ENCODE measurements at regions not wholly inside any gene's neighbourhood (a gene's known extent, or its start where the extent isn't known, plus 50 kb on each side); places are given as distances from the start of the nearest gene placed in this dataset.

DNA sequence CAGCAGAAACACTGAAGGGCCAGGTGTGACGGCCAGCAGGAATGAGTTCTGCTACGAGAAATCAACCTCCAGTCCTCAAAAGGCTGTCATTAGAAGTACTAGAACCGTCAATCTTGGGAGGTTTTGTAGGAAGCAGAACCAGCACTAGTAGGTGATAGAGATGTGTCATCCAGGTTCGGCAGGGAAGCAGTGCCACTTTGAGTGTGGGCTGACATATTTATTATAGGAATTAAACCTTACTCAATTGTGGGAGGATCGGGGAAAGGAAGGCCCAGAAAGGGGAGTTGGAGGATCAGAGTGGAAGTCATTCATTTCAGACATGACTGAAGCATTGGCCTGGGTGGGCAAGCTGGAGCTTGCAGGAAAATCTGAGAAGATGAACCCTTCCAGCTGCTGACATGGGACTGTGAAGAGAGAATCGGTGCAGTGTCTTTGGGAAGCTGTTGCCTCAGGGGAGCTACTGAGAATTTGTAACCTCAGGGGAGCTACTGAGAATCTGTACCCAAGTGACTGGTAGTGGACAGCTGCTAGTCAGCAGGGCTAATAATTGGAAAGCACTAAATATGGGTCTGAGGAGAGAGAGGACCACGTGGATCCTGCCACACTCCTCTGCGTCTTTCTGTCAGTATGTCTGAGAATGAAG is 177.4 kb downstream of the SPRY1 start:
- DNase-seq (ENCODE audit: low read depth), result no peak

- DNase-seq (ENCODE audit: low read depth), result no peak
These were observed 178.7 kb downstream of the SPRY1 start for GRCh38 chr4:123575291-123575690.

DNA sequence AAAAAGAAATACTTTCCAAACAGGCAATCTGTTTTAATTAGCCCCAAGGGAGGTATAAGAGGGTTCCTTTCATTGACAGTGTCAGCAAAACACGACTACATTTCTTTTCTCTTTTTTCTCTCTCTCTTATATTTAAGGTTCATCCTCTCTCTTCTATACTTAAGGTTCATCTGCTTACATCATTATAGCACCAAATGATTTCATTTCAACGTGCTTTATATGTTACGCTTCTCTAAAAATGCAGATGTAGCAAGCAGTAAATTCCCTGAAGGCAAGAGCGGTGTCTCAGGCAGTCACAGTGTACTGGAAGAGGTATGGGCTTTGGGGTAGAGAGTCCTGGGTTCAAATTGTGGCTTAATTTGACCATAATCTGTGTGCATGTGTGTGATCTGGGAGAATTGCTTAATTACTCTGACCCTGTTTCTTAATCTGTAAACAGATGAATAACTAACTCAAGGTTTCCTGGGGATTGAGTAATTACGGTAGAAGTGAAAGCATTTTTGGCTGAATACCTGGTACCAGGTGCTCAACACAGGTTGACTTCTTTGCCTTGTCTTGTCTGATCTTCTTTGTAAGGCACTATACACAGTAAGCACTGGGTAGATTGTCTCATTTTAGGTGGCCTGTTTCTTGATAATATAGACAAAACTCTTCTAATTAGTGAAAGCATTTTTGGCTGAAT is 180.8 kb downstream of the SPRY1 start:
- no peak for DNase-seq (ENCODE audit: low read depth)

DNA sequence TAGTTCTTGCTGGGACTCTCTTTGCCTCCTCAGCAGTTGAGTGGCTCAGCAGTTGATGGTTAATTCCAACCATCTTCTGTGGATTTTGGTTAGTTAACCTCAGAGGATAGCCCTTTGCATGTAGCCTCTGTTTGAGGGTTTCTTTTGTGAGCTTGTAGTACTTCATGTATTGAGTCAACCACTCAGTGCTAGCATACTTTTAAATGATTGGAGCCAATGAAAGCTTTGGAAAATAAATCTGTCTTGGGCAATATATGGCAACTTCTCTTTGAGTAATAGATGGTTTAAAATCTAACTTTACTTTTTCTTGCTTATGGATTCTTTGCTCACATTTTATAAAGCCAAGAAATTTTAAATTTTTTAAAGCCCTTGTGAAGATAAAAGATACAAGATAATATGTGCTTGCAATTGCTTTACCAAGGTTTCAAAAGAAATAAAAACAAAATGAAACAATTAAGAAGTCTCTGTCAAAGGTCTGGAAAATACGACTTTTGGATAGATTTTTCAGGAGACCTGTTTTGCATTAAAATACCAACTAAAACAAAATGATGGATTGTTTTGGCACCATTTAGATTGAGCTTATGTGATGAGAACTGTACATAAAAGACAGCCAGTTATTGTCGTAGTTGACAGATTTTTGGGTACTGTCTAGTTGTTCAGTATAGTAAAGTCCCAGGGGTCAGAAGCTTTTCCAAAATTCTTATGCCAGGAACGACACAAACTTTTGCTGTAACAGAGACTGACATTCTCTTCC is 181.9 kb downstream of the SPRY1 start:
- no peak for DNase-seq (ENCODE audit: low read depth)

- DNase-seq (ENCODE audit: low read depth), result no peak
These were observed 183.4 kb downstream of the SPRY1 start for GRCh38 chr4:123579961-123580360.

GRCh38 chr4:123580981-123581664 is 184.5 kb downstream of the SPRY1 start:
- DNase-seq (ENCODE audit: low read depth), result no peak

- DNase-seq (ENCODE audit: low read depth), result no peak
These were observed 185.2 kb downstream of the SPRY1 start for GRCh38 chr4:123581802-123582201.

- DNase-seq (ENCODE audit: low read depth), result no peak
These were observed 186.4 kb downstream of the SPRY1 start for GRCh38 chr4:123583043-123583442.

GRCh38 chr4:123585111-123585510 is 188.5 kb downstream of the SPRY1 start:
- DNase-seq (ENCODE audit: low read depth), result no peak

DNA sequence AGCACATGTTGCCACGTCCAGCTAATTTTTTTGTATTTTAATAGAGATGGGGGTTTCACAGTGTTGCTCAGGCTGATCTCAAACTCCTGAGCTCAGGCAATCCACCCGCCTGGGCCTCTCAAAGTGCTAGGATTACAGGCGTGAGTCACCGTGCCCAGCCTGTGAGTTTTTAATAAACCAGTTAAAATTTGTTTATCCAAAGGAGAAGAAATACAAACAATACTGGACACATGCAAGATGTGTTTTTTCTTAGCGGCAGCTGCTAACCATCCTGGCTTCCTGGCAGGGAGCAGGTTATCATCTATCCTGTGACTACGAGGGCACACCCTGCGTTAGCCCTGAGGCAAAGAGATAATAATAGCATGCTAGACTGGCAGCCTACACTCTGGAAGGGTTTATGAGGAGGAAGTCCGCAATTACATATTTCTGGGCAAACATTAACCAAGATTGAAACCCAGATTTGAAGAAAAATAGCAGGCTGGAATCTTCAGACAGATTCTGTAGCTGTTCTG is 191.4 kb downstream of the SPRY1 start:
- DNase-seq (ENCODE audit: low read depth), result no peak

- DNase-seq (ENCODE audit: low read depth), result no peak
These were observed 192.1 kb downstream of the SPRY1 start for GRCh38 chr4:123588631-123589241.

DNA sequence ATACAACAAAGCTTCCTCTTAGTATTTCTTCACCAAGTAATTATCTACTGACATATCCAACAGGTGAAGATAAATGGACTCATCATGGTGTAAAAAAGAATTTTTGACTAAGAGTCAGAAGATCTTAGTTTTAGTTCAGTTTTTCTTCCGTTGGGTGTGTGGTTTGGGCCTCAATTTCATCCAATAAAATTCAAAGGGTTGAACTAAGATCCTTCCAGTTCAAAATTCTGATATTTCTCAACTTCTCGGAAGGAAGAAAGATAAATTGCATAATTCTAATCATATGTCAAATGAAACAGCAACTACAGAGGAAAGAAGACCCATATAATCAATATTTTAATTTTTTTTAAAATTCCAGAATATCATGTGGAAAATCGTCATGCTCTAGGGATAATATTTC is 192.7 kb downstream of the SPRY1 start:
- DNase-seq (ENCODE audit: low read depth), result no peak

DNA sequence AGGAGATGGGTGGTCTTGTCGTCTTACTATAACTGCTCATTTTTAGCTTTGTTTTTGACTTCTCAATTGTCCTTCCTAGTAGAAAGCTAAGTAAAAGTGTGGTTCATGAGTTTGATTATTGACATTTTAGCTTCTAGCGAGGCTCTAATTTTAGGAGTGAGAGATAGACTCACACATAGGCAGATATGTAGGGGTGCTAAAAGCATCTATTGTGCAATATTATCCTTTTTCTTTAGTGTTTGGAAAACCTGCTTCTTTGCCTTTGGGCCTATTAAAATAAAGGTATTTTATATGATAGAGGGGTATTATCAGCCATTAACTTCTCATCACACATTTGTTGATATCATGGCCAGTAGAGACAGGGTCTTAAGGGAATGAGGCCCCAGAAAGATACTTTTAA is 195.3 kb downstream of the SPRY1 start:
- no peak for DNase-seq (ENCODE audit: low read depth)

DNA sequence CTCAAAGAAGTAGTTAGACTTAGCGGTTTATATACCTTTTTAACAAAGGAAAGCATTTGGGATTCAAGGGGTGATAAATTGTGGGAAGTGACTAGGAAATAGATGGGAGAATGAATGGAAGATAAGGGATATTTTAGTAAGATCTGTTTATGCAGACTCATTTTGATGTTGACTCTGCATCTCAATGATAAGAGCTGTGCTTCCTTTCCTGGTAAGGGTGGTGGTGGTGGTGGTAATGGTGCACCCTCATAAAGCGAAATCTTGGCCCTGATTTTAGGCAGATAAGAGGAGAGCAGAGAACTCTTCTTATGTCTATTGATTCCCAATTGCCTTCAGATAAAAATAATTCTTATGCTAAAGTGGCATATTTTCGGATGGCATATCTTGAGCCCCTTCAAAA is 197.1 kb downstream of the SPRY1 start:
- no peak for DNase-seq (ENCODE audit: low read depth)

GRCh38 chr4:123596805-123597204 is 200.2 kb downstream of the SPRY1 start:
- DNase-seq (ENCODE audit: low read depth), result no peak

DNA sequence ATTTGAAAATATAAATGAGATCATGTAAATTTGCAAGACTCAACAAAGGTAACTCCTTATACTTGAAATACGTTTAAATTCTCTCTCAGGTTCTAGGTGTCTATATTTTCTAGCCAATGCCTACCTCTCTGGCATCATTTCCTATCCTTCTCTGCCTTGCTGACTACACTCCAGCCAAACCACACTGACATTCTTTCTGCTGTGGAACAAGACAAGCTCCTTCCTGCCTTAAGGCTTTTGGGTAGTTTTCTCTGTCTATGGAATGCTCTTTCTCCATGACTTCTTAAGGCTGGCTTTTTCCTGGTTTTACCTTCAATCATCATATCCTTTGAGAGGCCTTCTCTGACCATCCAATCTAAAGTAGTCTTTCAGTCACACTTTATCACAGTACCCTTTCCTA is 201.0 kb downstream of the SPRY1 start:
- no peak for DNase-seq (ENCODE audit: low read depth)

DNA sequence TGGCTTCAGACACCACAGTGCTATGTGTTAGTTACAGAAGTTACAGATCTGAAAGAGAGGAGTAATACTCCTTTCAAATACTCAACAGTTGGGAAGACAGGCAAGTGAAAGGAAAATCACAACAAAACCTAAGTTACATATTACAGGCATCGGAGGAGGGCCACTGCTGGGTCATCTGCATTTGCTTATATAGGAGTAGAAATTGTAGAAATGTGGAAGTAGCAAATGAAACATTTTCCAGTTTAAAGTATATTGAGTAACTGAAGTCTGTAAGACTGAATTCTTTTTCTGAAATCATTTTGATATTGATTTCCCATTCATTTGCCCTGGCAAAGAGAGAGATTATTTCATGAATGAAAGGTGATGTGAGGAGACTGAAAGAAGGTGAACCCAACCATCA is 201.7 kb downstream of the SPRY1 start:
- no peak for DNase-seq (ENCODE audit: low read depth)

DNA sequence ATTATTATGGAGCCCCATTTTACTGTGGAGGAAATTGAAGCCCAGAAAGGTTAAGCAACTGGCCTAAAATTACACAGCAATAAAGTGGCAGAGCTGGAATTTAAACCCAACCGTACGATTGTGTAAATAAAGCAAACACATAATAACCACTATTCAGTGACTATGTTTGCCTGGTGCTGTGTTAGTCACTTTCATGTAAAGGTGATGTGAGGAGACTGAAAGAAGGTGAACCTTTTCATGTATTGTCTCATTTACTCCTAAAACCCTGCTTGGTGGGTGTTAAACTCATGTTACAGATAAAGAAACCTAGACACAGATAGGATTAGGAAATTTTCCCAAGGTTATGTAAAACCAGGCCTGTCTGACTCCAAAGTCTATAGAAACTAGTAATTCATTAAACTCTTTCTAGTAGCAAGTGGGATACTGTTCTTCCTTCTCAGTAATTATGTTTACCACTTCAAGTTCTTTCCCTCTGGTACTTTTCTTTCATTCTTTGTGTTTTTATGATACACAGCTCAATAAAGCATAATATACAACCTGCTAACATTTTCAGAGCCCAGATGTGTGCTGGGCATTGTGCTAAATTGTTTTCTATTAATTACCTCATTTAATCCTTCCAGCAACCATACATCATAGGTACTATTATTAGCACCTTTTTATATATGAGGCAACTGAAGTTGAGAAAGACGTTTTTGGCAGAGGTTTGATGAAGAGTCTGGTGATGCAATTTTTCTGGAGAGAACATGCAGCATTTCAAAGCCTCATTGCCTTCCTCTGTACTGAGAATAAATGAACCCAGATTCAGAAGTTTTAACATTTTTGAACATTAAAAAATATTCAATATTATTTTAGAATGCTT is 202.7 kb downstream of the SPRY1 start:
- no peak for DNase-seq (ENCODE audit: low read depth)

DNA sequence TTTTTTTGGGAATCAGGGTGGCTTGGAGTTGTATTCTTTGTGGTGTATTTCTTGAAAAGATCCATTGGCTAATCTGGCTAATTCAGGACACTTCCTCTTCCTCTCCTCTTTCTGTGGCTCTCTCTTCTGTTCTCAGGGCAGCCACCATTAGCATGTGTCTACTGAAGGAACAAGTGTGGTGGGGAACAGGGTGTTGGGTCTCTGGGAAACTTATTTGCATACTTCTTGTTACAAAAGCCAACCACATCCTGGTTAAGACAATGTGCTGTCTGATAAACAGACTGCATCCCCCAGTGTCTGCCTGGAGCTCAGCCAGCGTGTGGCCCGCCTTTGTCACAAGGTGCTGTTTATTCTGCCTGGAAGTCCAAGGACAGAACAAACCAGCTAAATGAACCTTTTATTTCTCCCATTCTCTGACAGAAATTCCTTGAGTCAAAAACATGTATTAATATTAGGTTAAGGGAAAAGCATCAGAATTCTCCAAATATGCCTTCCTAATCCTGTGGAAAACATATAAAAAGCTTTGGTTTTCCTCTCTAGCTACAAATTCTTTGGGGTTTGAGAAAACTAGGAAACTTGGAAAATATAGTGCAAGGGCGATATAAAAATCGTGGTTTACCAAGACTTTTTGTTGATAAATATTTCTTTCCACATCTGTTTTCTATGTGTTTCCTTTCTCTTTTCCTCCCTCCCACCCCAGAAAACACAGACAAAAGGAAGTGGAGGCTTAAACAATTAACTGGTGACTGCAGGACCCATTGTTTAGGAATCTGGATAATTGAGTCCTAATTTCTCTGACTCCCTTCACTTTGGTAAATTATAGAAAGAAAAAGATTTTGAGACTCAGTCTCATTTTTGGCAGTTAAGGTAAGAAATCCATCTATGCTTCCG is 203.6 kb downstream of the SPRY1 start:
- DNase-seq (ENCODE audit: low read depth), result no peak
